Heart left ventricle (tissue), 13 donors: ENCODE measurements at regions not wholly inside any gene's neighbourhood (a gene's known extent, or its start where the extent isn't known, plus 50 kb on each side); places are given as distances from the start of the nearest gene placed in this dataset.

Source experiments
- CTCF ChIP-seq, 12 donors: fragments of 200-600 bp; sonication (generic) in 4 of 12; IDR thresholded peaks; one replicate each; pipeline versions ENCODE4 v1.5.0 to v1.8.0; 2018 to 2022; ENCODE audit warnings: antibody characterized with exemption in 12 of 12, mild to moderate bottlenecking in 5 of 12
- POLR2A ChIP-seq, 2 donors: fragments of 450-650 bp; IDR thresholded peaks; one replicate each; pipeline ENCODE4 v1.6.1; 2017; ENCODE audit warnings: antibody characterized with exemption in 2 of 2, mild to moderate bottlenecking in 2 of 2, moderate library complexity in 2 of 2
- donor health status: ischemic (EF 13 %, LVEDD 7.1; RV severe dilation, severe dysfunction).
- donor health status: DM: no; HTN: yes; CAD: no.
- donor health status: DM: no; HTN: no; CAD: no.
- donor health status: ischemic (EF 25% LVEDD 6.9; RV normal size, moderate dysfunction).
- donor health status: ischemic (EF 25% LVEDD 5.7; RV mildly dilated, moderate dysfunction).
- donor health status: ischemic (EF 35%, LVEDD 5.7; RV mildly dilated, moderate dysfunction).
- donor health status: nonischemic (EF 11% LVEDD 7.7; RV severe dilation, severe dysfunction).
- donor health status: DM: yes; HTN: yes; CAD: no.
- donor health status: PGD.
- donor health status: ischemic (EF 29% LVEDD 5.4; RV normal size, mild dysfunction).
- donor health status: nonischemic (EF 23%, LVEDD 6.1; RV moderate dilation, normal function).

GRCh38 chr15:38682861-38683260 is 118.2 kb upstream of the RASGRP1 start:
- TF ChIP-seq POLR2A (IDR thresholded peaks at IDR 0.05): no peak
- TF ChIP-seq CTCF (IDR thresholded peaks at IDR 0.05): no peak
